CD4-positive, alpha-beta T cell treated with Interleukin-2 at 100 ng/mL for 4 hours (primary cell): ENCODE measurements at regions not wholly inside any gene's neighbourhood (a gene's known extent, or its start where the extent isn't known, plus 50 kb on each side); places are given as distances from the start of the nearest gene placed in this dataset.

Experiments
- DNase-seq: peaks from one replicate; pipeline ENCODE4 v3.0.0-alpha.2; 2020; ENCODE audit warnings: low spot score

GRCh38 chr9:27880635-27881034 is 307.4 kb upstream of the C9orf72 start:
- DNase-seq, result no peak

GRCh38 chr9:27888661-27889295 is 315.5 kb upstream of the C9orf72 start:
- DNase-seq, result no peak

- no peak for DNase-seq
Measured at GRCh38 chr9:27924502-27924901, 351.2 kb upstream of the C9orf72 start.

GRCh38 chr9:27925815-27926214 is 352.5 kb upstream of the C9orf72 start:
- no peak for DNase-seq

GRCh38 chr9:27929841-27930240 is 356.6 kb upstream of the C9orf72 start:
- DNase-seq, result no peak

GRCh38 chr9:27933210-27934025 is 360.1 kb upstream of the C9orf72 start:
- DNase-seq, result no peak

GRCh38 chr9:27934471-27934870 is 361.2 kb upstream of the C9orf72 start:
- DNase-seq, result no peak

- DNase-seq, result no peak
Measured at GRCh38 chr9:27939186-27939585, 365.9 kb upstream of the C9orf72 start.

GRCh38 chr9:27940535-27940934 is 367.3 kb upstream of the C9orf72 start:
- no peak for DNase-seq

- no peak for DNase-seq
Measured at GRCh38 chr9:27943501-27943900, 370.2 kb upstream of the C9orf72 start.

- no peak for DNase-seq
Measured at GRCh38 chr9:27945386-27945785, 372.1 kb upstream of the C9orf72 start.

- no peak for DNase-seq
Measured at GRCh38 chr9:27950382-27950781, 377.1 kb upstream of the C9orf72 start.

GRCh38 chr9:27954858-27955257 is 381.6 kb upstream of the C9orf72 start:
- no peak for DNase-seq

- no peak for DNase-seq
Measured at GRCh38 chr9:27963836-27964235, 390.6 kb upstream of the C9orf72 start.

GRCh38 chr9:27967210-27967609 is 393.9 kb upstream of the C9orf72 start:
- DNase-seq, result no peak

GRCh38 chr9:27977931-27978330 is 404.6 kb upstream of the C9orf72 start:
- DNase-seq, result no peak

GRCh38 chr9:27985714-27986113 is 412.4 kb upstream of the C9orf72 start:
- DNase-seq, result no peak

- no peak for DNase-seq
Measured at GRCh38 chr9:27990524-27990923, 417.2 kb upstream of the C9orf72 start.

GRCh38 chr9:27991221-27991620 is 417.9 kb upstream of the C9orf72 start:
- no peak for DNase-seq

- DNase-seq, result no peak
Measured at GRCh38 chr9:28001096-28001495, 427.8 kb upstream of the C9orf72 start.

- DNase-seq, result no peak
Measured at GRCh38 chr9:28004900-28005299, 431.6 kb upstream of the C9orf72 start.

- no peak for DNase-seq
Measured at GRCh38 chr9:28005779-28006178, 432.5 kb upstream of the C9orf72 start.

GRCh38 chr9:28007097-28007817 is 434.0 kb upstream of the C9orf72 start:
- DNase-seq, result no peak
